LNCAP (cell line): ENCODE measurements at regions not wholly inside any gene's neighbourhood (a gene's known extent, or its start where the extent isn't known, plus 50 kb on each side); places are given as distances from the start of the nearest gene placed in this dataset.

Experiments used
- CTCF ChIP-seq: fragments of 450-650 bp; IDR thresholded peaks from 2 replicates; pipeline ENCODE4 v1.5.1; 2017; ENCODE audit warnings: mild to moderate bottlenecking

- TF ChIP-seq CTCF: no peak
These were observed 285.3 kb upstream of the GADL1 start for GRCh38 chr3:31179768-31180167.

DNA sequence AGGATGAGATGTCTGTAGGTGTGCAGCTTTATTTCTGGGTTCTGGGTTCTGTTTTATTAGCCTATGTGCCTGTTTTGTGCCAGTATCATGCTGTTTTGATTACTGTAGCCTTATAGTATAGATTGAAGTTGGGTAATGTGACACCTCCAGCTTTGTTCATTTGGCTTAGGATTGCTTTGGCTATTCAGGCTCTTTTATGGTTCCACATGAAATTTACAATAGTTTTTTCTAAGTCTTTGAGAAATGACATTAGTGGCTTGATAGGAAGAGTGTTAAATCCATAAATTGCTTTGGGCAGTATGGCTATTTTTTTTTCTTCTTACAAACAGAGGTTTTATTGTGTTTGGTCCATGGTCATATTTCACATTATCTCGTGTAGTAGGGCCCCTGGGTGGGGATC is 285.8 kb upstream of the GADL1 start:
- no peak for TF ChIP-seq CTCF

DNA sequence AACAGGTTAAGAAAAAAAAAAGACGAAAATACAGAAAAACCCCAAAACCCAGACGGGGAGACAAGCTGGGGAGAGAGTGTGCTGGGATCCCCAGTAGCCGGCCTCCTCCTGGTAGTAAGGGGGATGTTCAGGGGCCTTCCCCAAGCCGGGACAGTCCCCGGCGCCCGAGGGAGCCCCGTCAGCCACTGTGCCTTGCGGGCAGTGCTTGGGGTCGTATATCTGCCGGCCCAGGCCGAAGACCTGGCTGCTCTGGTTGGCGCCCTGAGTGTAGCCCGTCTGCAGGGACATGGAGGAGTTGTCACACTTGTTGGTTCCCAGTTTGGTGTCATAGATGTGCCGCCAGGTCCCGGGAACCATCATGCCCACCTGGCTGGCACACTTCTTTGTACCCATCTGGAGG is 287.2 kb upstream of the GADL1 start:
- TF ChIP-seq CTCF: no peak

GRCh38 chr3:31182661-31183060 is 288.2 kb upstream of the GADL1 start:
- no peak for TF ChIP-seq CTCF

GRCh38 chr3:31184261-31185061 is 290.0 kb upstream of the GADL1 start:
- no peak for TF ChIP-seq CTCF

DNA sequence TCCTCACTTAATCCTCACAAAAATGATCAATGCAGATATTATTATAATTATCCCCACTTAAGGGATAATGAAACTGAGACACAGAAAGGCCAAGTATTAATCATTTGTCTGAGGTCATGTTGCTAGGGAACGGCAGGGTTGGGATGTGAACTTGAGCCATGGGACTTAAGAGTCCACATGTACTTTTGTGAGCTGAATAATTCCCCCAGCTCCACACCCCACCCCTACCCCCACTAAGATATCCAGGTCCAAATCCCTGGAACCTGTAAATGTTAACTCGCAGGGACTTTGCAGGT is 290.5 kb upstream of the GADL1 start:
- TF ChIP-seq CTCF: no peak

GRCh38 chr3:31186041-31186440 is 291.6 kb upstream of the GADL1 start:
- no peak for TF ChIP-seq CTCF

GRCh38 chr3:31187380-31187779 is 292.9 kb upstream of the GADL1 start:
- no peak for TF ChIP-seq CTCF
